ENCODE measurements at regions not wholly inside any gene's neighbourhood (a gene's known extent, or its start where the extent isn't known, plus 50 kb on each side); places are given as distances from the start of the nearest gene placed in this dataset.

- no peak for TF ChIP-seq FOS (IDR thresholded peaks at IDR 0.05; ENCODE audit: low read depth, low read length)
These were observed 476.2 kb upstream of the TSHZ3 start (continued) for GRCh38 chr19:31825134-31826094.

GRCh38 chr19:31826325-31826724, 477.1 kb upstream of the TSHZ3 start:
- H2AFZ ChIP-seq (replicated peaks; ENCODE audit: low read length, poor library complexity): no peak overlapping the region
- no peak overlapping the region for H3K23ac ChIP-seq (ENCODE audit: low read depth, low read length)
- DNase-seq (no peak), ATAC-seq (ENCODE audit: low read depth) (no peak)
- H3K36me3 ChIP-seq (ENCODE audit: control insufficient read depth, insufficient read depth, low read length): no peaks in the 10 kb centered on the region
- H4K5ac ChIP-seq (ENCODE audit: low read depth, low read length): no peak overlapping the region
- H3K4me2 ChIP-seq (ENCODE audit: low read depth, low read length): no peak overlapping the region
- H4K8ac ChIP-seq (ENCODE audit: low read depth in 2 of 2, low read length in 2 of 2): no peak overlapping the region
- WGBS, 2 experiments (ENCODE audit: extremely low coverage in 2 of 2, insufficient read length in 1 of 2): no CpG with 5 or more reads among the region's 4 CpGs
- no peak overlapping the region for H2AK9ac ChIP-seq (replicated peaks; ENCODE audit: low read depth, low read length, poor library complexity)
- in situ Hi-C loops (cut with MboI; ENCODE audit: low sequenced_read_pairs) (no loop called here), dilution Hi-C loops (cut with HindIII; ENCODE audit: low sequenced_read_pairs, unreplicated experiment) (no loop called here), intact Hi-C loops (cut with micrococcal nuclease) (no loop called here)
- no TSS peak for BruUV-seq (replicated peaks)
- no peak overlapping the region for H3K18ac ChIP-seq (ENCODE audit: low read depth, low read length)
- H2AK5ac ChIP-seq (ENCODE audit: low read depth, low read length): no peak overlapping the region
- H4K20me1 ChIP-seq (ENCODE audit: insufficient read depth, low read length): no peaks in the 10 kb centered on the region
- H3K9me1 ChIP-seq (ENCODE audit: insufficient read depth, low read length): no peaks in the 10 kb centered on the region
- H4K91ac ChIP-seq (ENCODE audit: insufficient read depth, low read depth, low read length): no peak overlapping the region
- TF ChIP-seq RFX5 (IDR thresholded peaks at IDR 0.05; ENCODE audit: low read depth, low read length) (no peak), NFE2L2 (IDR thresholded peaks at IDR 0.05; ENCODE audit: low read depth, low read length) (no peak), MXI1 (IDR thresholded peaks at IDR 0.05; ENCODE audit: borderline replicate concordance, low read depth, low read length) (no peak)
- no peaks in the 10 kb centered on the region for H3K4me1 ChIP-seq (ENCODE audit: control insufficient read depth, insufficient read depth, low read length)
- H2BK120ac ChIP-seq (ENCODE audit: low read depth, low read length): no peak overlapping the region
- no peak overlapping the region for H2BK5ac ChIP-seq (ENCODE audit: low read depth, low read length, poor library complexity, severe bottlenecking)
- no peaks in the 10 kb centered on the region for H3K79me1 ChIP-seq (ENCODE audit: low read depth in 1 of 2, low read length in 2 of 2)
- H3K9me3 ChIP-seq (ENCODE audit: control insufficient read depth, insufficient read depth, low read length): peaks cover 8% of the 10 kb centered on the region
- H2BK20ac ChIP-seq (ENCODE audit: low read depth, low read length): no peak overlapping the region
- no peak overlapping the region for H3K4ac ChIP-seq (ENCODE audit: low read depth, low read length)
- H3K56ac ChIP-seq (ENCODE audit: extremely low read depth, insufficient read depth, low read length): no peak overlapping the region
- POLR2A ChIA-PET (ENCODE audit: unreplicated experiment): no interaction called here
- H3K27ac ChIP-seq (ENCODE audit: insufficient read depth, low read length): no peak overlapping the region
- H3K9ac ChIP-seq (ENCODE audit: low read depth, low read length): no peak overlapping the region
- no peak overlapping the region for H3K4me3 ChIP-seq (ENCODE audit: insufficient read depth, low read depth, low read length)
- H3K14ac ChIP-seq (replicated peaks; ENCODE audit: low read depth, low read length): no peak overlapping the region
- H2BK15ac ChIP-seq (ENCODE audit: low read depth, low read length): no peak overlapping the region
- CTCF ChIA-PET: no interaction called here
- H3K27me3 ChIP-seq (ENCODE audit: control insufficient read depth, insufficient read depth, low read length): no peaks in the 10 kb centered on the region

All from IMR-90 (cell line).